ENCODE measurements at regions not wholly inside any gene's neighbourhood (a gene's known extent, or its start where the extent isn't known, plus 50 kb on each side); places are given as distances from the start of the nearest gene placed in this dataset.

DNA sequence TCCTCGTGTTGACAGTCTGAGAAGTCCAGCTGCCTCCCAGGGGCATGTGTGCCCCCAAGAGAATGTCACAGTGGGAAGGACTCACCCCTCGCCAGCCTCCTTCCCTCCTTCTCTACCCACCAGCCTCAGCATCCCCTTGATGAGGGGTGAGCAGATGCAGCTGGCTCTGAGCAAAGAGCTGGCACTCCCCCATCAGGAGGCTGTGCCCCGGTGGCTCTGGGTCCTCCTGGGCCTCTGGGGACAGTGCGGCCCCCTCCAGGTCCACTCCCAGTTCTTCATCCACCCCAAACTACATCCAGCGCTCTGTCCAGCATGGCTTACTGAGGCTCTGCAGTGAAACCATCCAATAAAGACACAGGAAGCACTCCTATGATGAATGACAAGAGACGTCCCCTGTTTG is 210.4 kb downstream of the BRD1 start:
- POLR2A ChIA-PET, result no interaction called here
- H3K27me3 Mint-ChIP-seq, result no peaks in the 10 kb centered on the region
- Histone ChIP-seq H3K9me3 (ENCODE audit: low read length) (no peaks in the 10 kb centered on the region), H3K4me1 (ENCODE audit: insufficient read depth, low read length) (no peaks in the 10 kb centered on the region), H3K36me3 (ENCODE audit: insufficient read depth, low read length) (no peaks in the 10 kb centered on the region), H3K27ac (ENCODE audit: low read depth, low read length) (no peak overlapping the region), H3K27me3 (ENCODE audit: insufficient read depth, low read length, poor library complexity, severe bottlenecking) (no peaks in the 10 kb centered on the region), H3K4me3 (ENCODE audit: low read length) (no peak overlapping the region)
- H3K4me1 Mint-ChIP-seq, result peaks cover 0 to 6% (median 3%) of the 10 kb centered on the region in 3 donors
- no peak overlapping the region for H3K4me3 Mint-ChIP-seq
- CTCF ChIA-PET, result no interaction called here
- peaks cover 10 to 23% (median 17%) of the 10 kb centered on the region in 3 donors for H3K36me3 Mint-ChIP-seq
- H3K27ac Mint-ChIP-seq, result no peak overlapping the region
- DNase-seq, result no peak
- H3K9me3 Mint-ChIP-seq, result peaks cover 0 to 7% (median 3%) of the 10 kb centered on the region in 5 donors

DNA sequence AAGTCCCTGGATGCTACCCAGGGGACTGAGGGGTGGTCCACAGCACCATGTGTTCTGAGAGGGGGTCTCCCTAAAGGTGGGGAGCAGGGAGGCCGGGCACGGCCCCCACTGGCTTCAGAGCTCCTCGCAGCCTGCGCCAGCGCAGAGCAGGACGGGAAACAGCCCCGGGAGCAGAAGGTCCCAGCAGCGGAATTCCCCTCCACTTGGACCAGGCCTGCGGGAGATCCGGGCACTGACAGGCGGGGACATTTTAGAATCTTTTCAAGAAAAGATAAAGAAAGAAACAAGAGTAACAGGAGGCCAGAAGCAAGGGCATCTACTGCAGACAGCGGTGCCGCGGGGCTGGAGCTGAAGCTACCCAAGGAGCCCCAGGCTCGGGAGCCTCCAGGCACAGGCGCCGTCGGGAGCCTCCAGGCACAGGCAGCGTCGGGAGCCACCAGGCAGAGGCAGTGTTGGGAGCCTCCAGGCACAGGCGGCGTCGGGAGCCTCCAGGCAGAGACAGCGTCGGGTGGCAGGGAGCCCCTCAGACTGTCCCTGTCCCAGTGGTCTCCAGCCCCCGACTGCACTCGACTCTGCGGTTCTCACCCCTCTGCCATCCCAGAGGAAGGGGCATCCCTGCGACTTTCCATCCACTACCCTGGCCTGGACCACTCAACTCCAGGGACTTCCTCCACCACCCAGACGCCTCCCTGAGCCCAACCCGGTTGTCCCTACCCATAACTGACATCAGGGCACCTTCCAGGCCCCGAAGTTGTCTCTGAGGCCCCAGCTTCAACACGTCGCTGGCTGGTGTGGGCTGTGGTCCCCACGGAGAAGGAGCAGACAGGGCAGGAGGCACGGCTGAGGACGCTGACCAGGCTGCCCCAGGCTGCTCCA is 211.1 kb downstream of the BRD1 start:
- no peak overlapping the region for H3K27ac ChIP-seq (ENCODE audit: low read depth, low read length)
- H3K4me1 Mint-ChIP-seq, result peaks cover 0 to 6% (median 3%) of the 10 kb centered on the region in 3 donors
- no peaks in the 10 kb centered on the region for H3K36me3 ChIP-seq (ENCODE audit: insufficient read depth, low read length)
- H3K9me3 ChIP-seq (ENCODE audit: low read length), result no peaks in the 10 kb centered on the region
- peaks cover 10 to 23% (median 18%) of the 10 kb centered on the region in 3 donors for H3K36me3 Mint-ChIP-seq
- ChIA-PET CTCF (no interaction called here), POLR2A (no interaction called here)
- no peak for DNase-seq
- no peak overlapping the region for H3K4me3 ChIP-seq (ENCODE audit: low read length)
- H3K27ac Mint-ChIP-seq, result no peak overlapping the region
- H3K27me3 Mint-ChIP-seq, result no peaks in the 10 kb centered on the region
- no peak overlapping the region for H3K4me3 Mint-ChIP-seq
- H3K9me3 Mint-ChIP-seq, result peaks cover 0 to 7% (median 3%) of the 10 kb centered on the region in 5 donors
- no peaks in the 10 kb centered on the region for H3K27me3 ChIP-seq (ENCODE audit: insufficient read depth, low read length, poor library complexity, severe bottlenecking)
- no peaks in the 10 kb centered on the region for H3K4me1 ChIP-seq (ENCODE audit: insufficient read depth, low read length)

DNA sequence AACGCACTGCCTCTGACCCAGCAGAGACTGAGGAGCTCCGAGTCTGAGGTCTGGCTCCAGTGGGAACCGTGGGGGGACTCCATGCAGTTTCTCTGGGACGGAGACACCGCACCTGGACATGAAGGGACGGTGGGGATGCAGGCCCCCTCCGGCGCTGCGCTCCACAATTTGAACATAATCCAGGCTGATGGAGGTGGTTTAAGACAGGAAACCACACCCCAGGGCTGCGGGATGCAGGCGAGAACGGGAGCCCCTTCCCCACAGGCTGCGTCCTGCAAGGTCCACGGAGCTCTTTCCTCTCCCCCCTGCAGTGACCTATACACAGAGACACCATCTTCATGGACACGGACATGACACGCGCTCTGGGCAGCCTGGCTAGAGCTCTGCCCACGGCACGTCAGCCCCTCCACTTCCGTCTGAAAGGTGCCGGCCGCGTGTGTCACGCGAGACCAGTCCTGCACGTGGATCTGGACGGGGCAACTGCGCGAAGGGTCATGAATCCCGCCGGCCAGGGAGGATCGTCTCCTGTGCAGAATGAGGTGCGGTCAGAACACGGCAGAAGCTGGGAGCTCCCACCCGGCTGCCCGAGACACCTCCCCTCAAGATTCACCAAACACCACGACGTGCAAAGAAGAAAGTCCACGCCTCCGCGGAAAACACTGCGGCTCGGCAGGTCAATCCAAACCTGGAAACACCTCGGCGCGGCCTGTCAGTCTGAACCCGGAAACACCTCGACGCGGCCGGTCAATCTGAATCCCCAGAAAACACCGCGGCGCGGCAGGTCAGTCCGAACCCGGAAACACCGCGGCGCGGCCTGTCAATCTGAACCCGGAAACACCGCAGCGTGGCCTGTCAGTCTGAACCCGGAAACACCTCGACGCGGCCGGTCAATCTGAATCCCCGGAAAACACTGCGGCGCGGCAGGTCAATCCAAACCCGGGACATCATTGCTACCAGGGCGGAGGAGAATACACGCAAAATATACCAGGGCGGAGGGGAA is 212.4 kb downstream of the BRD1 start:
- POLR2A ChIA-PET, result no interaction called here
- CTCF ChIA-PET, result no interaction called here
- Histone ChIP-seq H3K4me1 (ENCODE audit: insufficient read depth, low read length) (no peaks in the 10 kb centered on the region), H3K27me3 (ENCODE audit: insufficient read depth, low read length, poor library complexity, severe bottlenecking) (no peaks in the 10 kb centered on the region), H3K4me3 (ENCODE audit: low read length) (no peak overlapping the region), H3K27ac (ENCODE audit: low read depth, low read length) (no peak overlapping the region), H3K9me3 (ENCODE audit: low read length) (no peaks in the 10 kb centered on the region), H3K36me3 (ENCODE audit: insufficient read depth, low read length) (no peaks in the 10 kb centered on the region)
- H3K27me3 Mint-ChIP-seq, result no peaks in the 10 kb centered on the region
- peaks cover 10 to 20% (median 18%) of the 10 kb centered on the region in 3 donors for H3K36me3 Mint-ChIP-seq
- no peak for DNase-seq
- H3K4me1 Mint-ChIP-seq, result peaks cover 0 to 6% (median 3%) of the 10 kb centered on the region in 3 donors
- no peak overlapping the region for H3K4me3 Mint-ChIP-seq
- H3K9me3 Mint-ChIP-seq, result peaks cover 0 to 7% (median 3%) of the 10 kb centered on the region in 5 donors
- H3K27ac Mint-ChIP-seq, result no peak overlapping the region

DNA sequence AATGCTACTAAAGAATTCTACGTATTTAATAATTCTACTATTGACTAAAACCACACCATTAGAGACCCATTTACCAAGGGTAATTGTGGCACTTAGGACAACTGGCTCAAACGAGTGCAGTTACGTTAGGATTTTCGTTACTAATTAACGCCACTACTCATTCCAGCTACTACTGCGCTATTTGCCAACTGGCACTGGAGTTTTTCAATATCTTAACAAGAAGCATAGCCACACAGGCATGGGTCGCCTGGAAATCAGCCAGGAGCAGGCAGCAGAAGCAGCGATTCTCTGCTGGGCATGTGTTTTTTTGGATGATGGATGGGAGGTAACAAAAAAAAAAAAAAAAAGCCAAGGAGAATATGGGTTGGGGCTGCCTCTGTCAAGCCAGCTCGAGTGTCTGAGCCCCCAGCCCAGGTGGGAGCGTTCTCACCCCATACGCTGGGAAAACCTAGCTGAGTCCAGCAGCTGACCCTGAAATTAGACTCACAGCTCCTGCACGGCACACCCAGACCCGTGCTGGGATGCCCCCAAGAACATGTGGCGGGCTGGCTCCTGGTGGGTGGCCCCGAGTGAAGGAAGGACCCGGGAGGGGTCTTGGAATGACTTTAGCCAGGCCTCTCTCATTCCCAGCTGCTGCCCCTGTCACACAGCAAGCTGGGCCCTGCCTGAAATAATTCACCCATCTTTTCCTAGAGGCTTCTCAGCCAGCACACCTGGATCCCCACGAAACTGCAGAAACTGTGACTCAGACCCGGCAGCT is 214.0 kb downstream of the BRD1 start:
- CTCF ChIA-PET, result no interaction called here
- Mint-ChIP-seq H3K27me3 (no peaks in the 10 kb centered on the region), H3K9me3 (peaks cover 0 to 7% (median 3%) of the 10 kb centered on the region in 5 donors), H3K4me3 (no peak overlapping the region), H3K4me1 (peaks cover 0 to 2% (median 2%) of the 10 kb centered on the region in 3 donors), H3K36me3 (peaks cover 9 to 18% (median 16%) of the 10 kb centered on the region in 3 donors), H3K27ac (peak overlapping the region in 2 of 8 donors; percentile 42 to 82)
- Histone ChIP-seq H3K4me3 (ENCODE audit: low read length) (no peak overlapping the region), H3K36me3 (ENCODE audit: insufficient read depth, low read length) (no peaks in the 10 kb centered on the region), H3K27me3 (ENCODE audit: insufficient read depth, low read length, poor library complexity, severe bottlenecking) (no peaks in the 10 kb centered on the region), H3K4me1 (ENCODE audit: insufficient read depth, low read length) (no peaks in the 10 kb centered on the region), H3K27ac (ENCODE audit: low read depth, low read length) (no peak overlapping the region), H3K9me3 (ENCODE audit: low read length) (no peaks in the 10 kb centered on the region)
- POLR2A ChIA-PET, result no interaction called here
- DNase-seq, result no peak

DNA sequence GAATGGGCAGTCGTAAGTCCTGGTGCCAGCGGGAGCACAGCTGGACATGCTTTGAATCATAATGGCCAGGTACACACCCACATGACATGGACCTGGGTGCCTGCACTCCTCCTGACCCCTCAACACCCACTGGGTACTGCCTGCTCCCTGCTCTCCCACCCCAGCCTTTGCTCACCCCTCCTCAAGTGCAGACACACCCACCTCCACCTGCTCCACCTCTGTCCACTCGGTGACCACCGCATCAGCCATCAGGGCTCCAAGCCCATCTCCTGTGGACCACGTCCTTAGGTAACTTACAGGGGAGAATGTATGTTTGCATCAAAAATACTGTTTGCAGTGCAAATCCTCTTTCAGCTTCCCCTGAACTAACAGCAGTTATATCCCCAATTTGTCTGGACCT is 214.6 kb downstream of the BRD1 start:
- no peak for DNase-seq
- Histone ChIP-seq H3K4me3 (ENCODE audit: low read length) (no peak overlapping the region), H3K36me3 (ENCODE audit: insufficient read depth, low read length) (no peaks in the 10 kb centered on the region), H3K9me3 (ENCODE audit: low read length) (no peaks in the 10 kb centered on the region), H3K27ac (ENCODE audit: low read depth, low read length) (no peak overlapping the region), H3K27me3 (ENCODE audit: insufficient read depth, low read length, poor library complexity, severe bottlenecking) (no peaks in the 10 kb centered on the region), H3K4me1 (ENCODE audit: insufficient read depth, low read length) (no peaks in the 10 kb centered on the region)
- Mint-ChIP-seq H3K36me3 (peaks cover 9 to 19% (median 18%) of the 10 kb centered on the region in 3 donors), H3K4me1 (no peaks in the 10 kb centered on the region), H3K27me3 (no peaks in the 10 kb centered on the region), H3K27ac (no peak overlapping the region), H3K4me3 (no peak overlapping the region), H3K9me3 (peaks cover 0 to 7% (median 3%) of the 10 kb centered on the region in 5 donors)
- CTCF ChIA-PET, result no interaction called here
- POLR2A ChIA-PET, result no interaction called here

DNA sequence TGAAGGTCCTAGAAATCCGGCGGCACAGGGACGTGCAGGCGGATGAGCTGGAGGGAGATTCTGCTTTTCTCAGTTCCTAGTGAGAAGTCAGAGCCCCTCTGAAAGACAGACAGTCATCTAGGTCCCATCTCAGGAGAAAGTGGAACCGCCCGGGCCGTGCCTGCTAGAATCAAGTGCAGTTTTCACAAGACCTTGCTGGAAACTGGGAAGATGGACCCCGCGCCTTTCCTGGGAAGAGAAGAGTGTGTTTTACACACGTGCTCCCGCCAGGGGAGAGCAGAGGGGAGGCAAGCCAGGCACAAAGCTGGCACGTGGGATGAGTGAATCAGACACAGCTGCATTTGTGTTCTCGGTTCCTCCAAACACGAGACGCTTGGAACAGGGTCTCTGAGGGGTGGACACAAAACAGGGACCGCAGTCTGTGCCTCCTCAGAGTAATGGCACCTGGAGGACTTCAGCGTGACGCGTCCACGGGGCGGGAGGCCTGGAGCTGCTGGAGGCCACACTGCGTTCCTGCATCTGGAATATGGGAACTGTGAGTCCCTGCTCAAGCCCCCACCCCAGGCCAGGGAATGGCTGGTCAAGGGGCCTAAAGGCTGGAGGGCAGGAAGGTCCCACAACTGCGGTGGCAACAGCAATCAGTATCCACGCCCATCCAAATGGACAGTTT is 218.3 kb downstream of the BRD1 start:
- Histone ChIP-seq H3K27me3 (ENCODE audit: insufficient read depth, low read length, poor library complexity, severe bottlenecking) (no peaks in the 10 kb centered on the region), H3K27ac (ENCODE audit: low read depth, low read length) (no peak overlapping the region), H3K4me3 (ENCODE audit: low read length) (no peak overlapping the region), H3K36me3 (ENCODE audit: insufficient read depth, low read length) (no peaks in the 10 kb centered on the region), H3K4me1 (ENCODE audit: insufficient read depth, low read length) (no peaks in the 10 kb centered on the region), H3K9me3 (ENCODE audit: low read length) (no peaks in the 10 kb centered on the region)
- Mint-ChIP-seq H3K4me3 (no peak overlapping the region), H3K27ac (no peak overlapping the region), H3K36me3 (peaks cover 16 to 36% (median 30%) of the 10 kb centered on the region in 3 donors), H3K27me3 (no peaks in the 10 kb centered on the region), H3K9me3 (peaks cover 3 to 19% (median 11%) of the 10 kb centered on the region in 5 donors), H3K4me1 (no peaks in the 10 kb centered on the region)
- CTCF ChIA-PET, result interaction anchor here (1.0 kb wide), 1 partner anchor 15 kb away, joined by 3 read pairs; no protein-coding TSS in a partner anchor
- POLR2A ChIA-PET, result no interaction called here
- peak in 1 of 5 donors; percentile 29 for DNase-seq

DNA sequence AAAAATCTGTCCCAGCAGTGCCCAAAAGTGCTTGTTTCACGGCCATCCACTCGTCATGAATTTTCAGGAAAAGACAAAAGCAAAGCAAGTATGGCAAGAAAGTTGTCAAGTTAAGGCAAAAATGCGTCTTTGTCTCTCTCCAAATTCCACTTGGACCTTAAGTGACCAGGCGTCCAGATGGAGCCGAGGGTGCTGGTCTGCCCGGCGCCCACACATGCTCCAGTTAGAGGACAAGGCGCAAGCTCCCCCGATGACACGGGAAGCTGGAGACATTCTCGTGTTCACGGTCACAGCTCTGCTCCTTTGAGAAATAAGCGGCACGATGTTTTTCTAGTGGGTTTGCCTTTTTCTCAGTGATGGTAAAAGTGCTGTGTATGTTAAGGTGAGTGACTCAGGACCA is 219.0 kb downstream of the BRD1 start:
- H3K9me3 ChIP-seq (ENCODE audit: low read length), result no peaks in the 10 kb centered on the region
- H3K4me1 ChIP-seq (ENCODE audit: insufficient read depth, low read length), result no peaks in the 10 kb centered on the region
- CTCF ChIA-PET, result interaction anchor here (1.0 kb wide), 1 partner anchor 14 kb away, joined by 3 read pairs; no protein-coding TSS in a partner anchor
- H3K4me3 Mint-ChIP-seq, result no peak overlapping the region
- H3K27ac Mint-ChIP-seq, result no peak overlapping the region
- no peak overlapping the region for H3K4me3 ChIP-seq (ENCODE audit: low read length)
- H3K27me3 ChIP-seq (ENCODE audit: insufficient read depth, low read length, poor library complexity, severe bottlenecking), result no peaks in the 10 kb centered on the region
- no peaks in the 10 kb centered on the region for H3K27me3 Mint-ChIP-seq
- H3K36me3 ChIP-seq (ENCODE audit: insufficient read depth, low read length), result no peaks in the 10 kb centered on the region
- DNase-seq, result peak in 1 of 5 donors; percentile 28
- H3K9me3 Mint-ChIP-seq, result peaks cover 3 to 23% (median 17%) of the 10 kb centered on the region in 5 donors
- H3K27ac ChIP-seq (ENCODE audit: low read depth, low read length), result no peak overlapping the region
- H3K4me1 Mint-ChIP-seq, result no peaks in the 10 kb centered on the region
- POLR2A ChIA-PET, result no interaction called here
- H3K36me3 Mint-ChIP-seq, result peaks cover 18 to 40% (median 32%) of the 10 kb centered on the region in 3 donors

Measured in CD8-positive, alpha-beta memory T cell (primary cell).